Spinal cord (tissue), 9 donors: ENCODE measurements at regions not wholly inside any gene's neighbourhood (a gene's known extent, or its start where the extent isn't known, plus 50 kb on each side); places are given as distances from the start of the nearest gene placed in this dataset.
"Not testable (repeated sequence)": the region's sequence is repeated elsewhere in the genome, so short reads cannot be mapped to it uniquely, and the experiment has no call there.

Source experiments
- DNase-seq, 6 donors: peaks; one replicate each; pipeline versions ENCODE4 v3.0.0 to v3.0.0-alpha.2; 2013 to 2015; ENCODE audit warnings: low spot score in 6 of 6, low read depth in 4 of 6
- H3K27ac ChIP-seq: one replicate; pipeline ENCODE4 v1.5.1; 2013; ENCODE audit warnings: low read depth, low read length, control low read depth
- H3K27me3 ChIP-seq: one replicate; pipeline ENCODE4 v1.6.1; 2013; ENCODE audit warnings: low read length; ENCODE audit not compliant: control insufficient read depth, insufficient read depth
- H3K36me3 ChIP-seq: one replicate; pipeline ENCODE4 v1.6.1; 2013; ENCODE audit warnings: low read length; ENCODE audit not compliant: control insufficient read depth, insufficient read depth
- H3K4me1 ChIP-seq: one replicate; pipeline ENCODE4 v1.6.1; 2013; ENCODE audit warnings: low read length; ENCODE audit not compliant: control insufficient read depth, insufficient read depth
- H3K4me3 ChIP-seq: one replicate; pipeline ENCODE4 v1.5.1; 2013; ENCODE audit warnings: low read depth, low read length, control low read depth
- H3K9me3 ChIP-seq: one replicate; pipeline ENCODE4 v1.6.1; 2013; ENCODE audit warnings: low read length; ENCODE audit not compliant: control insufficient read depth, insufficient read depth
- WGBS: methylation state at CpG from one replicate; pipeline ENCODE4 v1.1.5; 2013; ENCODE audit warnings: missing lambda C conversion rate; ENCODE audit not compliant: insufficient coverage; 5-methylcytosine and 5-hydroxymethylcytosine counted together
- donor health status: healthy.

GRCh38 chr4:155044251-155044650 is 164.2 kb upstream of the NPY2R start:
- not testable (repeated sequence) for H3K27me3 ChIP-seq, DNase-seq, H3K27ac ChIP-seq, H3K9me3 ChIP-seq, H3K36me3 ChIP-seq, H3K4me1 ChIP-seq, H3K4me3 ChIP-seq
- 93% methylated on average over 19 of the region's 22 CpGs for WGBS

- H3K4me3 ChIP-seq, result no peak overlapping the region
- DNase-seq, result no peak
- no peak overlapping the region for H3K27ac ChIP-seq
- H3K9me3 ChIP-seq, result no peaks in the 10 kb centered on the region
- no peaks in the 10 kb centered on the region for H3K4me1 ChIP-seq
- WGBS, result no CpG with 5 or more reads among the region's 2 CpGs
- H3K27me3 ChIP-seq, result no peaks in the 10 kb centered on the region
- no peaks in the 10 kb centered on the region for H3K36me3 ChIP-seq
Observed at GRCh38 chr4:155047755-155048154, 160.7 kb upstream of the NPY2R start.

- H3K36me3 ChIP-seq, H3K4me3 ChIP-seq, DNase-seq, H3K4me1 ChIP-seq, H3K9me3 ChIP-seq, H3K27ac ChIP-seq, H3K27me3 ChIP-seq: not testable (repeated sequence)
- no CpG with 5 or more reads among the region's 1 CpG for WGBS
Observed at GRCh38 chr4:155054042-155054441, 154.4 kb upstream of the NPY2R start.

GRCh38 chr4:155060419-155060818 is 148.0 kb upstream of the NPY2R start:
- Histone ChIP-seq H3K36me3 (no peaks in the 10 kb centered on the region), H3K27ac (no peak overlapping the region), H3K4me3 (no peak overlapping the region), H3K4me1 (no peaks in the 10 kb centered on the region), H3K27me3 (no peaks in the 10 kb centered on the region), H3K9me3 (no peaks in the 10 kb centered on the region)
- DNase-seq, result peak in 2 of 6 donors; percentile 23 to 37
- no CpG with 5 or more reads among the region's 2 CpGs for WGBS

GRCh38 chr4:155060873-155061272 is 147.6 kb upstream of the NPY2R start:
- no peaks in the 10 kb centered on the region for H3K9me3 ChIP-seq
- H3K27ac ChIP-seq, result no peak overlapping the region
- H3K27me3 ChIP-seq, result no peaks in the 10 kb centered on the region
- H3K4me1 ChIP-seq, result no peaks in the 10 kb centered on the region
- WGBS, result no CpG with 5 or more reads among the region's 1 CpG
- no peak overlapping the region for H3K4me3 ChIP-seq
- no peak for DNase-seq
- no peaks in the 10 kb centered on the region for H3K36me3 ChIP-seq

- Histone ChIP-seq H3K4me1 (no peaks in the 10 kb centered on the region), H3K27me3 (no peaks in the 10 kb centered on the region), H3K4me3 (no peak overlapping the region), H3K36me3 (no peaks in the 10 kb centered on the region), H3K9me3 (no peaks in the 10 kb centered on the region), H3K27ac (no peak overlapping the region)
- peak in 1 of 6 donors; percentile 35 for DNase-seq
Observed at GRCh38 chr4:155062948-155063347, 145.5 kb upstream of the NPY2R start.

- not testable (repeated sequence) for H3K4me1 ChIP-seq, H3K4me3 ChIP-seq, H3K9me3 ChIP-seq, H3K27ac ChIP-seq, H3K36me3 ChIP-seq, DNase-seq, H3K27me3 ChIP-seq
- WGBS, result 93% methylated on average over 4 of the region's 7 CpGs
Observed at GRCh38 chr4:155064934-155065333, 143.5 kb upstream of the NPY2R start.

- H3K4me1 ChIP-seq, result no peaks in the 10 kb centered on the region
- no peak for DNase-seq
- no peaks in the 10 kb centered on the region for H3K27me3 ChIP-seq
- H3K4me3 ChIP-seq, result no peak overlapping the region
- H3K36me3 ChIP-seq, result no peaks in the 10 kb centered on the region
- no peak overlapping the region for H3K27ac ChIP-seq
- no peaks in the 10 kb centered on the region for H3K9me3 ChIP-seq
Observed at GRCh38 chr4:155066871-155067270, 141.6 kb upstream of the NPY2R start.

GRCh38 chr4:155071962-155072361 is 136.5 kb upstream of the NPY2R start:
- no peaks in the 10 kb centered on the region for H3K4me1 ChIP-seq
- no peak overlapping the region for H3K27ac ChIP-seq
- WGBS, result 92% methylated on average over 2 of the region's 2 CpGs
- no peak overlapping the region for H3K4me3 ChIP-seq
- H3K27me3 ChIP-seq, result no peaks in the 10 kb centered on the region
- DNase-seq, result no peak
- no peaks in the 10 kb centered on the region for H3K9me3 ChIP-seq
- no peaks in the 10 kb centered on the region for H3K36me3 ChIP-seq

GRCh38 chr4:155072417-155072816 is 136.0 kb upstream of the NPY2R start:
- H3K4me1 ChIP-seq, result no peaks in the 10 kb centered on the region
- 100% methylated on average over 2 of the region's 4 CpGs for WGBS
- H3K4me3 ChIP-seq, result no peak overlapping the region
- no peak overlapping the region for H3K27ac ChIP-seq
- H3K9me3 ChIP-seq, result no peaks in the 10 kb centered on the region
- no peak for DNase-seq
- no peaks in the 10 kb centered on the region for H3K36me3 ChIP-seq
- no peaks in the 10 kb centered on the region for H3K27me3 ChIP-seq

- H3K4me1 ChIP-seq, result no peaks in the 10 kb centered on the region
- no peaks in the 10 kb centered on the region for H3K9me3 ChIP-seq
- WGBS, result 20% methylated on average over 1 of the region's 3 CpGs
- no peak overlapping the region for H3K27ac ChIP-seq
- H3K36me3 ChIP-seq, result no peaks in the 10 kb centered on the region
- no peaks in the 10 kb centered on the region for H3K27me3 ChIP-seq
- no peak overlapping the region for H3K4me3 ChIP-seq
- DNase-seq, result no peak
Observed at GRCh38 chr4:155073852-155074251, 134.6 kb upstream of the NPY2R start.
